Vagina (tissue), 2 donors: ENCODE measurements at regions not wholly inside any gene's neighbourhood (a gene's known extent, or its start where the extent isn't known, plus 50 kb on each side); places are given as distances from the start of the nearest gene placed in this dataset.

Experiments
- DNase-seq, 2 donors: peaks; one replicate each; pipeline ENCODE4 v3.0.0-alpha.2; 2017; ENCODE audit errors: extremely low spot score in 2 of 2
- H3K27ac ChIP-seq: fragments of 200-600 bp; sonication (generic); one replicate; pipeline ENCODE4 v1.5.1; 2019
- H3K27me3 ChIP-seq: fragments of 200-600 bp; sonication (generic); one replicate; pipeline ENCODE4 v1.5.1; 2019
- H3K36me3 ChIP-seq, 2 donors: fragments of 200-600 bp; sonication (generic); one replicate each; pipeline ENCODE4 v1.5.1; 2017 to 2019
- H3K4me1 ChIP-seq: fragments of 200-600 bp; sonication (generic); one replicate; pipeline ENCODE4 v1.5.1; 2019
- H3K4me3 ChIP-seq, 2 donors: fragments of 200-600 bp; sonication (generic); 1 replicate in 1 of 2; 2 replicates in 1 of 2; pipeline ENCODE4 v1.5.1; 2016 to 2019
- H3K9me3 ChIP-seq: fragments of 200-600 bp; sonication (generic); one replicate; pipeline ENCODE4 v1.5.1; 2019
- POLR2A ChIP-seq, 2 donors: fragments of 450-650 bp; IDR thresholded peaks; one replicate each; pipeline ENCODE4 v1.6.1; 2017; ENCODE audit warnings: antibody characterized with exemption in 2 of 2, mild to moderate bottlenecking in 2 of 2, moderate library complexity in 2 of 2
- POLR2AphosphoS5 ChIP-seq, 2 donors: sonication (generic); formaldehyde crosslinking; IDR thresholded peaks; one replicate each; pipeline ENCODE4 v1.9.0; 2017; ENCODE audit warnings: antibody characterized with exemption in 2 of 2, mild to moderate bottlenecking in 2 of 2, low read depth in 1 of 2; ENCODE audit not compliant: insufficient read depth in 1 of 2
- intact Hi-C: fragments of 100-400 bp; cut with DNase I; formaldehyde crosslinking; loops from one replicate; pipeline ENCODE4 v1.15.1; 2023
- TF ChIP-seq, protein P1 (sequence below), 3 experiments: fragments of 450-650 bp in 2 of 3; fragments of 200-600 bp in 1 of 3; sonication (generic) in 1 of 3; IDR thresholded peaks; one replicate each; pipeline ENCODE4 v1.5.1; 2017 to 2019; ENCODE audit warnings: antibody characterized with exemption in 3 of 3, mild to moderate bottlenecking in 2 of 3, moderate library complexity in 2 of 3

DNA sequence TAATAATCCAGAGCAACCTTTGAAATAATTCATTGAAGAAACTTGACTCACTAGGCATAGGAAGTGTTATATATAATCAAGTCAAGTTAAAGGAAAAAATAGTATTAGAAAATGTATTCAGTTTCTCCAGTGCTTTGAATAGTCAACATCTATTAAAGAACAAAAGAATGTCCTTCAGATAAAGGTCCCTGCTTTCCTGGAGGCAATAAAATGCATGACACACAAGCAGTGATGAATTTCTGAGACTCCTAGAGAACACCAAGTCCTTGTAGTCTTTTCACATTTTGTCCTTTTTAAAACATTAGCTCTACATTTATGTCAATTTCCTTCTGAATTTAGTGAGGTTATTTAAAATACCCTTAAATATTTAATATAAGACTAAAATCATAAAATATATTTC lies 695.5 kb downstream of the EPHA3 start:
- TF ChIP-seq POLR2A (IDR thresholded peaks at IDR 0.05) (no peak), POLR2AphosphoS5 (IDR thresholded peaks at IDR 0.05; ENCODE audit: insufficient read depth in 1 of 2, low read depth in 1 of 2) (no peak)
- TF ChIP-seq, protein P1, sequence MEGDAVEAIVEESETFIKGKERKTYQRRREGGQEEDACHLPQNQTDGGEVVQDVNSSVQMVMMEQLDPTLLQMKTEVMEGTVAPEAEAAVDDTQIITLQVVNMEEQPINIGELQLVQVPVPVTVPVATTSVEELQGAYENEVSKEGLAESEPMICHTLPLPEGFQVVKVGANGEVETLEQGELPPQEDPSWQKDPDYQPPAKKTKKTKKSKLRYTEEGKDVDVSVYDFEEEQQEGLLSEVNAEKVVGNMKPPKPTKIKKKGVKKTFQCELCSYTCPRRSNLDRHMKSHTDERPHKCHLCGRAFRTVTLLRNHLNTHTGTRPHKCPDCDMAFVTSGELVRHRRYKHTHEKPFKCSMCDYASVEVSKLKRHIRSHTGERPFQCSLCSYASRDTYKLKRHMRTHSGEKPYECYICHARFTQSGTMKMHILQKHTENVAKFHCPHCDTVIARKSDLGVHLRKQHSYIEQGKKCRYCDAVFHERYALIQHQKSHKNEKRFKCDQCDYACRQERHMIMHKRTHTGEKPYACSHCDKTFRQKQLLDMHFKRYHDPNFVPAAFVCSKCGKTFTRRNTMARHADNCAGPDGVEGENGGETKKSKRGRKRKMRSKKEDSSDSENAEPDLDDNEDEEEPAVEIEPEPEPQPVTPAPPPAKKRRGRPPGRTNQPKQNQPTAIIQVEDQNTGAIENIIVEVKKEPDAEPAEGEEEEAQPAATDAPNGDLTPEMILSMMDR (IDR thresholded peaks at IDR 0.05): no peak
- H3K4me3 ChIP-seq: no peak overlapping the region
- no peaks in the 10 kb centered on the region for H3K27me3 ChIP-seq
- no peaks in the 10 kb centered on the region for H3K36me3 ChIP-seq
- no peak overlapping the region for H3K27ac ChIP-seq
- DNase-seq: no peak
- H3K9me3 ChIP-seq: no peaks in the 10 kb centered on the region
- intact Hi-C loops: no loop called here
- H3K4me1 ChIP-seq: no peaks in the 10 kb centered on the region

DNA sequence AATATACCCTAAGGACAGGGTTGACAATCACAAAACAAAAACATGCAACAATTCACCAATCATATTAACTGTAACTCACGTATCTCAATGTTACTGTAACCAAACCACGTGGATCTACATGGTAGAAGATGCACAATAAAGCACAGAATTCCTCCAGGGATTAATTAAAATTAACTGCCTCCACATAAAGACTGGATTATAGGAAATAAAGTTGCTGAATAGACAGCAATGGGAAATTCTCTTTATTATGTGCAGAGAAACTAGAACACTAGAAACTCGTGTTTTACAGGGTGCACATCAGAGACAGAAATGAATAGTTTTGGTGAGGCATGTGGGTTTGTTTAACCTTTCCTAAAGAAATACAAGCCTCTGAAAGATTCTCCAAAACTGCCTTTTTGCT lies 696.3 kb downstream of the EPHA3 start:
- no peak for TF ChIP-seq POLR2A (IDR thresholded peaks at IDR 0.05)
- TF ChIP-seq, protein P1 (IDR thresholded peaks at IDR 0.05): no peak
- TF ChIP-seq POLR2AphosphoS5 (IDR thresholded peaks at IDR 0.05; ENCODE audit: insufficient read depth in 1 of 2, low read depth in 1 of 2): no peak
- intact Hi-C loops: no loop called here
- Histone ChIP-seq H3K36me3 (no peaks in the 10 kb centered on the region), H3K4me1 (no peaks in the 10 kb centered on the region), H3K4me3 (no peak overlapping the region), H3K27me3 (no peaks in the 10 kb centered on the region), H3K27ac (no peak overlapping the region), H3K9me3 (no peaks in the 10 kb centered on the region)
- no peak for DNase-seq

DNA sequence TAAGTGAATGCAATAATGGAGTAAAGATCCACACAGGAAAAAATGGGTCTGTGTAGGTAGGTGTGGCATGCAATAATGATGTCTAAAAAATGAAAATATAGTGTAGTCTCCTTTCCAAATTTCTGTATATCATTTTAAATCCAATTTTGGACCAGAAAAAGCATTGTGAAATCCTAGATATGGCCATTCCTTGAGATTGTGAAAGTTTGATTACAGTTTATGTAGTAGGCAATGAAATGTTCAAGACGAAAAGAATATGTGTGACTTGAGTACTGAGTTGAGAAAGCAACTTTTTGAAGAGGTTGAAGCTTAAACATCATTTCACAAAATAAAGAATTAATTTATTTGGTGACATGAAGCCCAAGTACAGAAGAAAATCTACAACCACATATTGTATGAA lies 698.7 kb downstream of the EPHA3 start:
- H3K27ac ChIP-seq: no peak overlapping the region
- no peaks in the 10 kb centered on the region for H3K9me3 ChIP-seq
- H3K4me1 ChIP-seq: no peaks in the 10 kb centered on the region
- H3K27me3 ChIP-seq: no peaks in the 10 kb centered on the region
- H3K36me3 ChIP-seq: no peaks in the 10 kb centered on the region
- H3K4me3 ChIP-seq: no peak overlapping the region
- TF ChIP-seq POLR2AphosphoS5 (IDR thresholded peaks at IDR 0.05; ENCODE audit: insufficient read depth in 1 of 2, low read depth in 1 of 2): no peak
- TF ChIP-seq, protein P1 (IDR thresholded peaks at IDR 0.05): no peak
- TF ChIP-seq POLR2A (IDR thresholded peaks at IDR 0.05): no peak
- intact Hi-C loops: no loop called here
- DNase-seq: no peak

DNA sequence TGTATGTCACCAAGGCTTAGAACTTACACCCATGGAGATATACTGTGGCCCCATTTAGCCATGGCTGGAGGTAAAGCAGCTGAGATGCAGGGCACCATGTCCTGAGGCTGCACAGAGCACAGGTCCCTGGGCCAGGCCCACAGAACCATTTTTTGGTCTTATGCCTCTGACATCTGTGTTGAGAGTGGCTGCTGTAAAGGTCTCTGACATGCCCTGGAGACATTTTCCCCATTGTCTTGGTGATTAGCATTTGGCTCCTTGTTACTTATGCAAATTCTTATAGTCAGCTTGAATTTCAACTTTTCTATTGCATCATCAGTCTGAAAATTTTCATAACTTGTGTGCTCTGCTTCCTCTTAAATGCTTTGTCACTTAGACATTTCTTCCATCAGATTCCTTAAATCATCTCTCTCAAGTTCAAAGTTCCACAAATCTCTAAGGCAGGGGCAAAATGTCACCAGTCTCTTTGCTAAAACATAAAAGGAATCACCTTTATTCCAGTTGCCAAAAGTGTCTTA lies 701.3 kb downstream of the EPHA3 start:
- Histone ChIP-seq H3K4me1 (no peaks in the 10 kb centered on the region), H3K27me3 (no peaks in the 10 kb centered on the region), H3K9me3 (no peaks in the 10 kb centered on the region), H3K27ac (no peak overlapping the region), H3K4me3 (no peak overlapping the region), H3K36me3 (no peaks in the 10 kb centered on the region)
- DNase-seq: no peak
- no peak for TF ChIP-seq POLR2AphosphoS5 (IDR thresholded peaks at IDR 0.05; ENCODE audit: insufficient read depth in 1 of 2, low read depth in 1 of 2)
- TF ChIP-seq, protein P1 (IDR thresholded peaks at IDR 0.05): no peak
- no peak for TF ChIP-seq POLR2A (IDR thresholded peaks at IDR 0.05)
- intact Hi-C loops: no loop called here

DNA sequence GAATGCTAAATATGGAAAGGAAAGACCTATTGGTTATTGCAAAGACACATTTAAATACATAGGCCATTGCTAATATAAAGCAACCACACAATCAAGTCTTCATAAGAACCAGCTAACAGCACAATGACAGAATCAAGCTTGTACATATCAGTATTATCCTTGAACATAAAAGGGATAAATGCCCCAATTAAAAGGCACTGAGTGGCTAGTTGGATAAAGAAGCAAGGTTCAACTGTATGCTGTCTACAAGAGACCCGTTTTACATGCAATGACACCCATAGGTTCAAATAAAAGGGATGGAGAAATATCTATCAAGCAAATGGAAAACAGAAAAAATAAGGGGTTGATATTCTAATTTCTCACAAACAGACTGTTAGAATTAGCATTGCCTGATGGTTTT lies 706.1 kb downstream of the EPHA3 start:
- intact Hi-C loops: no loop called here
- H3K27me3 ChIP-seq: no peaks in the 10 kb centered on the region
- TF ChIP-seq POLR2A (IDR thresholded peaks at IDR 0.05) (no peak), POLR2AphosphoS5 (IDR thresholded peaks at IDR 0.05; ENCODE audit: insufficient read depth in 1 of 2, low read depth in 1 of 2) (no peak)
- TF ChIP-seq, protein P1 (IDR thresholded peaks at IDR 0.05): no peak
- no peak for DNase-seq
- no peaks in the 10 kb centered on the region for H3K36me3 ChIP-seq
- H3K4me3 ChIP-seq: no peak overlapping the region
- H3K27ac ChIP-seq: no peak overlapping the region
- no peaks in the 10 kb centered on the region for H3K9me3 ChIP-seq
- H3K4me1 ChIP-seq: no peaks in the 10 kb centered on the region
